ENCODE measurements at regions not wholly inside any gene's neighbourhood (a gene's known extent, or its start where the extent isn't known, plus 50 kb on each side); places are given as distances from the start of the nearest gene placed in this dataset.

DNA sequence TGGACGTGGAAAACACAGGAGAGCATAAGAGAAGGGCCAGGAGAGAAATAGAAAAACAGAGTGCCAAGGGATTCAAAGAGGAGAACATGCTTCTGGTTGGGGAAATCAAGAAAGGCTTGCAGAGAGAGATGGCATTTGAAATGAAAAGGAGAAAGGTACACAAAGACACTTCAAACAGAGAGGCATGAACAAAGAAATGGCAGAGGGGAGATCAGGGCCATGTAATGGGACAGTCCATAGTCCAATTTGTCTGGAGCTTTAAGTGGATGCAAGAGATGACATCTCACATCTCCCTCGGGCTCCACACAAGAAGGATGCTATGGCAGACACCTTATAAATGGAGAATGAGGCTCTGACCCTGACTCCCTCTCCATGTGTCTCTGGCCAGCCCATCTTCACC lies 331.1 kb downstream of the MLLT3 start:
- Histone ChIP-seq H3K36me3 (ENCODE audit: insufficient read depth, insufficient read length, low read length) (no peaks in the 10 kb centered on the region), H3K4me1 (ENCODE audit: insufficient read depth, insufficient read length) (no peaks in the 10 kb centered on the region), H3K4me3 (ENCODE audit: insufficient read length, low read depth) (no peak overlapping the region), H3K9ac (ENCODE audit: insufficient read length, low read depth) (no peak overlapping the region), H3K27me3 (ENCODE audit: insufficient read depth, insufficient read length) (no peaks in the 10 kb centered on the region), H3K9me3 (ENCODE audit: insufficient read depth, low read length) (no peaks in the 10 kb centered on the region)
- no peak for TF ChIP-seq YY1 (IDR thresholded peaks at IDR 0.05; ENCODE audit: insufficient read depth, insufficient read length)
- no peak for TF ChIP-seq SUZ12 (IDR thresholded peaks at IDR 0.05; ENCODE audit: extremely low read depth, insufficient read depth, insufficient read length)
- TF ChIP-seq ZNF274 (IDR thresholded peaks at IDR 0.05; ENCODE audit: low read depth, low read length) = no peak
- no peak for DNase-seq (ENCODE audit: low read depth, low spot score)

DNA sequence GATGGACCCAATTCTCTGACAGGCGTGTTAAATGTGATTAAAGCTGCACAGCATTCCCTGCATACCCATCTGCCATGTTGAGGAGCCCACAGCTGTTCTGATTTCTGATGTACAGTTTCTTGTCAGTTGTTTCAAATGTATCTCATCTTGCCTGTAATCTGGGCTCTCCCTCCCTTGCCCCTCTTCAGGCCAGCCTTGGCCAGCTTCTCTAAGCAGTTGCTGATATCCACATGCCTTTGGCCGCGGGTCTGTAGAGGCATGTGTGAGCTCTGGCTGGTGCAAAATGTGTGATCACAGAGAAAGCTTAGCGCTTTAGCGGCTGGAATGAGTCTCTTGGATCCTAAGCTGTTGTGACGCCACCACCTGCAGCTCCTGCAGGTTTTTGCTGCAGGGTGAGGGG lies 332.0 kb downstream of the MLLT3 start:
- Histone ChIP-seq H3K4me1 (ENCODE audit: insufficient read depth, insufficient read length) (no peaks in the 10 kb centered on the region), H3K4me3 (ENCODE audit: insufficient read length, low read depth) (no peak overlapping the region), H3K27me3 (ENCODE audit: insufficient read depth, insufficient read length) (no peaks in the 10 kb centered on the region), H3K9ac (ENCODE audit: insufficient read length, low read depth) (no peak overlapping the region), H3K9me3 (ENCODE audit: insufficient read depth, low read length) (no peaks in the 10 kb centered on the region), H3K36me3 (ENCODE audit: insufficient read depth, insufficient read length, low read length) (no peaks in the 10 kb centered on the region)
- no peak for TF ChIP-seq ZNF274 (IDR thresholded peaks at IDR 0.05; ENCODE audit: low read depth, low read length)
- TF ChIP-seq SUZ12 (IDR thresholded peaks at IDR 0.05; ENCODE audit: extremely low read depth, insufficient read depth, insufficient read length) = no peak
- no peak for TF ChIP-seq YY1 (IDR thresholded peaks at IDR 0.05; ENCODE audit: insufficient read depth, insufficient read length)
- no peak for DNase-seq (ENCODE audit: low read depth, low spot score)

DNA sequence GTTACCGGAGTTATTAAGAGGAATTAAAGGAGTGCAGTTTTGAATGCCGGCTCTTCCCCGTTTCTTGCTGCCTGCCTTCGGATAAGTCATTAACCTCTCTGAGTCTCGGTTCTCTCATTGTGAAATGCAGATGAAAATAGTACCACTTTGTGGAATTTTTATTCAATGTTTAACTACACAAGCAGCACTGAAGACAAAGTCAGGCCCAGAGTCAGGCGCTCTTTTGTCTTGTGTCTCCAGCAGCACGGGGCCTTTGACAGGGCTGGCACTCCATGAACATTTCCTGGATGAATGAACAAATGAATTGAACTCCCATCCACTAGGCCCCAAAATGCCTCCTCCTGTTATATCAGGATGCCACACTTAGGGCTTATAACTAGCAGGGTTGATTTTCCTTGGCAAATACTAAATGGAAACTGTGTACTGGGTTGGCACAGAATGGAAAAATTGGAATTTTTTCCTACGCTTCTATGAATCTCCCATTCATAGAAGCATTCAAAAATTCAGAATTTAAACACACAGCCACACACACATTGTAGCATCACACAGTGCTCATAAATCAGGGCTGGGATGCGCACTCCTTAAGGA lies 332.8 kb downstream of the MLLT3 start:
- no peak overlapping the region for H3K9ac ChIP-seq (ENCODE audit: insufficient read length, low read depth)

DNA sequence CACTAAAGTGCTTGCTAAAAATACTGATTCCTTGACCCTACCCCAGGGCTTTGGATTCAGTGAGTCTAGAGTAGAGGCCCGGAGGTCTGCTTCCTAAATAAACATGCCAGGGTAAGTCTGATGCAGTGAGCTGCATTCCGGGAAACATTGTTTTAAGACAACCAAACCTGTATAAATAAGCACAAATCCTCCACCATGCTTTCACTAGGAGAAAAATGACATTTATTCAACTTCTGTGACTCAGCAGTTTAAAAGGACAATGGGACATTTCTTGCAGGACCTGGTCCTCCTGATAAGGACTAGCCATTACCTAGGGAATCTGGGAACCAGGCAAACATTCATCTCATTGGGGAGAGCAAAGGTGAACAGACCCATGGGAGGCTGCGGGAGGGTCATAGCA lies 335.3 kb downstream of the MLLT3 start:
- no peaks in the 10 kb centered on the region for H3K4me1 ChIP-seq (ENCODE audit: insufficient read depth, insufficient read length)
- H3K27me3 ChIP-seq (ENCODE audit: insufficient read depth, insufficient read length) = no peaks in the 10 kb centered on the region
- H3K36me3 ChIP-seq (ENCODE audit: insufficient read depth, insufficient read length, low read length) = no peaks in the 10 kb centered on the region
- TF ChIP-seq SUZ12 (IDR thresholded peaks at IDR 0.05; ENCODE audit: extremely low read depth, insufficient read depth, insufficient read length) (no peak), ZNF274 (IDR thresholded peaks at IDR 0.05; ENCODE audit: low read depth, low read length) (no peak), YY1 (IDR thresholded peaks at IDR 0.05; ENCODE audit: insufficient read depth, insufficient read length) (no peak)
- H3K4me3 ChIP-seq (ENCODE audit: insufficient read length, low read depth) = no peak overlapping the region
- no peak overlapping the region for H3K9ac ChIP-seq (ENCODE audit: insufficient read length, low read depth)
- no peaks in the 10 kb centered on the region for H3K9me3 ChIP-seq (ENCODE audit: insufficient read depth, low read length)
- no peak for DNase-seq (ENCODE audit: low read depth, low spot score)

More for the DNA sequence above, 332.8 kb downstream of the MLLT3 start:
- no peaks in the 10 kb centered on the region for H3K27me3 ChIP-seq (ENCODE audit: insufficient read depth, insufficient read length)
- DNase-seq (ENCODE audit: low read depth, low spot score) = no peak
- H3K36me3 ChIP-seq (ENCODE audit: insufficient read depth, insufficient read length, low read length) = no peaks in the 10 kb centered on the region
- no peaks in the 10 kb centered on the region for H3K4me1 ChIP-seq (ENCODE audit: insufficient read depth, insufficient read length)
- H3K4me3 ChIP-seq (ENCODE audit: insufficient read length, low read depth) = no peak overlapping the region
- H3K9me3 ChIP-seq (ENCODE audit: insufficient read depth, low read length) = no peaks in the 10 kb centered on the region
- TF ChIP-seq YY1 (IDR thresholded peaks at IDR 0.05; ENCODE audit: insufficient read depth, insufficient read length) (no peak), SUZ12 (IDR thresholded peaks at IDR 0.05; ENCODE audit: extremely low read depth, insufficient read depth, insufficient read length) (no peak), ZNF274 (IDR thresholded peaks at IDR 0.05; ENCODE audit: low read depth, low read length) (no peak)

DNA sequence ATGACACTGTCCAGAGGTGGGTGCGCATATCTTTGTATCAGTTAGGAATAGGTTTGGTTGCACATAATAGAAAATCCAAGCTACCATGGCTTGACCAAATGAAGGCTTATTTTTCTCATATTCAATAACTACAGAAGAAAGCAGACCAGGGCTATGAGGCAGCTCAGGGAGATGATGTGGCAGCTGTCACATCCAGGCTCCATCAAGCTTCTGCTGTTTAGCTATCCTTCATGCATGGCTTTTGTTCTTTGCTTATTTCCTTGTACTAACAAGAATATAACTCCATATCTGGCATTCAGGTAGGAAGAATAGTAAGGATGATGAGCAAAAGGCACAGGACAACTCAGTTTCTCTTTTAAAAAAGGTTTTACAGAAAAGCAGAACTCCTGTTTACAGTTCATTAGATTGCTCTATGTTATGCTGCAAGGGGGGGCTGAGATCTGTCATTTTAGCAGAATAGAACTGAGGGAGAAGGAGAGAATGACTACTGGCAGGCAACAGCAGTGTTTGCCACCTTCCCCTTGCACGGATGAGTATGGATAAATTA lies 336.1 kb downstream of the MLLT3 start:
- no peaks in the 10 kb centered on the region for H3K27me3 ChIP-seq (ENCODE audit: insufficient read depth, insufficient read length)
- no peaks in the 10 kb centered on the region for H3K4me1 ChIP-seq (ENCODE audit: insufficient read depth, insufficient read length)
- TF ChIP-seq SUZ12 (IDR thresholded peaks at IDR 0.05; ENCODE audit: extremely low read depth, insufficient read depth, insufficient read length) = no peak
- TF ChIP-seq ZNF274 (IDR thresholded peaks at IDR 0.05; ENCODE audit: low read depth, low read length) = no peak
- TF ChIP-seq YY1 (IDR thresholded peaks at IDR 0.05; ENCODE audit: insufficient read depth, insufficient read length) = no peak
- H3K4me3 ChIP-seq (ENCODE audit: insufficient read length, low read depth) = no peak overlapping the region
- H3K9me3 ChIP-seq (ENCODE audit: insufficient read depth, low read length) = no peaks in the 10 kb centered on the region
- no peak for DNase-seq (ENCODE audit: low read depth, low spot score)
- no peak overlapping the region for H3K9ac ChIP-seq (ENCODE audit: insufficient read length, low read depth)
- H3K36me3 ChIP-seq (ENCODE audit: insufficient read depth, insufficient read length, low read length) = no peaks in the 10 kb centered on the region

DNA sequence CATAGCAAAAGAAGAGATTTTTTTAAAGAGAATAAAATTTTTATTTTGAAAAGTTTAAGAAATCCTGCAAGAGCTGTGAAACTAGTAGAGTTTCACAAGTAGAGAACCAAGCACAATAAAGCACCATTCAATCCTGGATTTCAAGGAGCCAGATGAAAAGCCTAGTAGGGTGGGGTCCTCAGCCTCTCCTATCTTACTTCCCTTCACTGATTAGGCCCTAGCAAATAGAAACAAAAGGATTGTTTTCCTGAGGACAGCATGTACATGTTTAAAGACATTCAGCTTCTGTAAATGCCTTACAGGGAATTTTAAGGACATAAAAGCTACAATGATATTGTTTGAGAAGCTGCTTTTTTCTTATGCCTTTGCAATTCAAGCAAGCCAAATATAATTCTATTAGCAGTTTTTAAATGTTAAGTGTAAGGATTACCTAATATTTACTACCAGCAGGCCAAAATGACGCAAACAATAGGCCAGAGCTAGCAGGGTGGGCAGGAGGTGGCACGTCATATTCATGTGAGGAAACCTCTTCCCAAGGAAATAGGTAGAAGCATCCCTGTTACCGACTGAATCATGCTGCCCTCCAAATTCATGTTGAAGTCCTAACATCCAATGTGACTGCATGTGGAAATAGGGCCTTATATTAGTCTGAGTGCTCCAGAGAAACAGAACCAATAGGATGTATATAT lies 337.6 kb downstream of the MLLT3 start:
- H3K36me3 ChIP-seq (ENCODE audit: insufficient read depth, insufficient read length, low read length) = no peaks in the 10 kb centered on the region
- H3K4me3 ChIP-seq (ENCODE audit: insufficient read length, low read depth) = no peak overlapping the region
- H3K9ac ChIP-seq (ENCODE audit: insufficient read length, low read depth) = no peak overlapping the region
- H3K27me3 ChIP-seq (ENCODE audit: insufficient read depth, insufficient read length) = no peaks in the 10 kb centered on the region
- H3K4me1 ChIP-seq (ENCODE audit: insufficient read depth, insufficient read length) = no peaks in the 10 kb centered on the region
- no peaks in the 10 kb centered on the region for H3K9me3 ChIP-seq (ENCODE audit: insufficient read depth, low read length)
- no peak for DNase-seq (ENCODE audit: low read depth, low spot score)
- TF ChIP-seq YY1 (IDR thresholded peaks at IDR 0.05; ENCODE audit: insufficient read depth, insufficient read length) (no peak), SUZ12 (IDR thresholded peaks at IDR 0.05; ENCODE audit: extremely low read depth, insufficient read depth, insufficient read length) (no peak), ZNF274 (IDR thresholded peaks at IDR 0.05; ENCODE audit: low read depth, low read length) (no peak)

DNA sequence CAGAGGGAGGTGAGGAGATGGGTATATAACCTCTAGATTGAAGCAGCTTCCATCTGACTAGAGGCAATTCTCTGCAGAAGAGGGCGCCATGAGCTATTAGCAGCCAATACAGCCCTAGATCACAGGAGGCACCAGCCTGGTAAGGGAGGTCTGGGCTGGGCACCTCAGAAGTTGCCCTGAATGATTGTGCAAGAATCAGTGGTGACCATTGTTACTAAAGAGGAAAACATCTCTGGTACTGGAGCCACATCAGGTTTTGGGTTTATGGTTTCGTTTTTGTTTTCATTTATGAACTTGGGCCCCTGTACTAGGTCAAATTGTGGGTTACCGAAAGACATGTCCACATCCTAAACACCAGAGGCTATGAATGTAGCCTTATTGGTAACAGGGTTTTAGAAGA lies 342.0 kb downstream of the MLLT3 start:
- Histone ChIP-seq H3K9ac (ENCODE audit: insufficient read length, low read depth) (no peak overlapping the region), H3K4me1 (ENCODE audit: insufficient read depth, insufficient read length) (no peaks in the 10 kb centered on the region), H3K9me3 (ENCODE audit: insufficient read depth, low read length) (peaks cover 18% of the 10 kb centered on the region; the same call in 1 of the 2 replicates), H3K27me3 (ENCODE audit: insufficient read depth, insufficient read length) (no peaks in the 10 kb centered on the region), H3K4me3 (ENCODE audit: insufficient read length, low read depth) (no peak overlapping the region), H3K36me3 (ENCODE audit: insufficient read depth, insufficient read length, low read length) (no peaks in the 10 kb centered on the region)
- TF ChIP-seq ZNF274 (IDR thresholded peaks at IDR 0.05; ENCODE audit: low read depth, low read length) (no peak), YY1 (IDR thresholded peaks at IDR 0.05; ENCODE audit: insufficient read depth, insufficient read length) (no peak), SUZ12 (IDR thresholded peaks at IDR 0.05; ENCODE audit: extremely low read depth, insufficient read depth, insufficient read length) (no peak)
- DNase-seq (ENCODE audit: low read depth, low spot score) = no peak
